OCI-LY7 (cell line): ENCODE measurements at regions not wholly inside any gene's neighbourhood (a gene's known extent, or its start where the extent isn't known, plus 50 kb on each side); places are given as distances from the start of the nearest gene placed in this dataset.

Experiments used
- CTCF ChIP-seq: fragments of 200-600 bp; sonication (generic); conservative IDR thresholded peaks from 2 replicates; pipeline ENCODE4 v1.5.1; 2014; ENCODE audit warnings: mild to moderate bottlenecking, antibody characterized with exemption, low read length, moderate library complexity, mixed read lengths
- EZH2phosphoT487 ChIP-seq: fragments of 200-600 bp; sonication (generic); IDR thresholded peaks from 2 replicates; pipeline ENCODE4 v1.6.1; 2018; ENCODE audit warnings: low read depth, borderline replicate concordance, mild to moderate bottlenecking, mixed run types, antibody characterized with exemption, low read length, moderate library complexity, mixed read lengths

- no peak for TF ChIP-seq CTCF
- no peak for TF ChIP-seq EZH2phosphoT487
Measured at GRCh38 chr3:103926936-103927335, 1439.8 kb upstream of the ALCAM start.
